Psoas muscle (tissue), 7 donors: ENCODE measurements at regions not wholly inside any gene's neighbourhood (a gene's known extent, or its start where the extent isn't known, plus 50 kb on each side); places are given as distances from the start of the nearest gene placed in this dataset.

Experiments used
- ATAC-seq, 4 donors: fragments of 200-7000 bp; cut with Tn5 transposase; one replicate each; pipeline ENCODE4 v1.9.1; 2020; ENCODE audit warnings: moderate library complexity in 3 of 4, mild to moderate bottlenecking in 2 of 4
- DNase-seq, 2 donors: peaks; one replicate each; pipeline ENCODE4 v3.0.0-alpha.2; 2020
- H3K27ac ChIP-seq: fragments of 200-600 bp; one replicate; pipeline ENCODE4 v1.8.0; 2022
- H3K27me3 ChIP-seq, 3 donors: fragments of 200-600 bp in 1 of 3; one replicate each; pipeline versions ENCODE4 v1.6.1 to v1.8.0; 2013 to 2022; ENCODE audit warnings: low read length in 2 of 3, mild to moderate bottlenecking in 2 of 3, moderate library complexity in 1 of 3; ENCODE audit not compliant: insufficient read depth in 3 of 3
- H3K36me3 ChIP-seq, 2 donors: fragments of 200-600 bp in 1 of 2; one replicate each; pipeline versions ENCODE4 v1.6.1 to v1.8.0; 2013 to 2022; ENCODE audit warnings: low read depth in 1 of 2, mild to moderate bottlenecking in 1 of 2, moderate library complexity in 1 of 2; ENCODE audit not compliant: insufficient read depth in 1 of 2
- H3K4me1 ChIP-seq: fragments of 200-600 bp; one replicate; pipeline ENCODE4 v1.8.0; 2022
- H3K4me3 ChIP-seq: fragments of 200-600 bp; one replicate; pipeline ENCODE4 v1.8.0; 2022; ENCODE audit warnings: mild to moderate bottlenecking
- H3K9me3 ChIP-seq: fragments of 200-600 bp; one replicate; pipeline ENCODE4 v1.8.0; 2022
- CTCF ChIP-seq: fragments of 200-600 bp; IDR thresholded peaks from one replicate; pipeline ENCODE4 v1.8.0; 2022; ENCODE audit warnings: antibody characterized with exemption
- whole genome bisulfite sequencing, 3 donors: extraction: QIAGEN DNeasy Blood & Tissue Kit; methylation state at CpG; one replicate each; pipeline versions ENCODE4 v1.1.6 to v1.1.7; 2013; 5-methylcytosine and 5-hydroxymethylcytosine counted together
- intact Hi-C, 2 donors: fragments of 100-400 bp; cut with DNase I; formaldehyde crosslinking; loops; one replicate each; pipeline versions ENCODE4 v1.11.0 to v1.14.2; 2022
- donor health status: healthy with polysubstance abuse.
- donor health status: DM: no; HTN: no; CAD: no; lungs with moderate emphysema.
- donor health status: Bipolar disorder and iron deficiency.
- donor health status: healthy.
- donor health status: DM: yes; HTN: yes; CAD: no.
- donor health status: DM: no; HTN: no; CAD: no.
- donor health status: DM: yes; HTN: yes; CAD: no.

DNA sequence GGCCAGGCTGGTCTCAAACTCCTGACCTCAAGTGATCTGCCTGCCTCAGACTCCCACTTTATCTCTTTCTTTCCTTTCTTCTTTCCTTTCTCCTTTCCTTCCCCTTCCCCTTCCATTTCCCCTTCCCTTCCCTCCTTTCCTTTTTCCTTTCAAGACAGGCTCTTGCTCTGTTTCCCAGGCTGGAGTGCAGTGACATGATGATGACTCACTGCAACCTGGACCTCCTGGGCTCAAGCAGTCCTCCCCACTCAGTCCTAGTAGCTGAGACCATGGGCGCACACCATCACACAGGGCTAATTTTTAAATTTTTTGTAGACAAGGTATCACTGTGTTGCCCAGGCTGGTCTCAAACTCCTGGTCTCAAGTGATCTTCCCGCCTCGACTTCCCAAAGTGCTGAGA lies 377.6 kb upstream of the ZFP64 start:
- ATAC-seq: no peak
- H3K4me3 ChIP-seq: no peak overlapping the region
- H3K27me3 ChIP-seq: no peaks in the 10 kb centered on the region
- 96 to 97% (median 97%) methylated on average over 3 of the region's 3 CpGs for WGBS, 3 donors
- intact Hi-C loops: no loop called here
- no peaks in the 10 kb centered on the region for H3K4me1 ChIP-seq
- no peaks in the 10 kb centered on the region for H3K36me3 ChIP-seq
- DNase-seq: no peak
- H3K27ac ChIP-seq: no peak overlapping the region
- no peaks in the 10 kb centered on the region for H3K9me3 ChIP-seq
- TF ChIP-seq CTCF: no peak

DNA sequence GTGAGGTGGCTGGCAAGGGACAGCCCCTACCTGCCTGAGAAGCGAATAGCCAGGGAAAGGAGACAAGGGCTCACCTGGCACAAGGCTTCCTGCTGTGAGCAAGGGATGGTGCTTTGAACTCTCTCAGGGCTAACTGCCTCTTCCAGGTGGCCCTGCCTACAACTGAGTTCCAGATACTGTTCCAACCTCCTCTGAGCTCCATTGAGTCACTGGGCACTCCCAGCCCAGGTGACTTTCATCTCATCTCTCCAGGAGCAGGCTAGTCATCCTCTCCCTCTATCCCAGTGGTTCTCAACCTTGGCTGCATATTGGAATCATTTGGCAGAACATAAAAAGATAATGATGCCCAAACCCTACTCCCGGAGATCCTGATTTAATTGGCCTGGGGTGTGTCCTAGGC lies 374.0 kb upstream of the ZFP64 start:
- Histone ChIP-seq H3K9me3 (no peaks in the 10 kb centered on the region), H3K27me3 (no peaks in the 10 kb centered on the region), H3K27ac (no peak overlapping the region), H3K36me3 (no peaks in the 10 kb centered on the region), H3K4me1 (no peaks in the 10 kb centered on the region), H3K4me3 (no peak overlapping the region)
- no peak for TF ChIP-seq CTCF
- intact Hi-C loops: no loop called here
- DNase-seq (no peak), ATAC-seq (no peak)
- WGBS, 3 donors: 86 to 89% (median 88%) methylated on average over 2 of the region's 2 CpGs

DNA sequence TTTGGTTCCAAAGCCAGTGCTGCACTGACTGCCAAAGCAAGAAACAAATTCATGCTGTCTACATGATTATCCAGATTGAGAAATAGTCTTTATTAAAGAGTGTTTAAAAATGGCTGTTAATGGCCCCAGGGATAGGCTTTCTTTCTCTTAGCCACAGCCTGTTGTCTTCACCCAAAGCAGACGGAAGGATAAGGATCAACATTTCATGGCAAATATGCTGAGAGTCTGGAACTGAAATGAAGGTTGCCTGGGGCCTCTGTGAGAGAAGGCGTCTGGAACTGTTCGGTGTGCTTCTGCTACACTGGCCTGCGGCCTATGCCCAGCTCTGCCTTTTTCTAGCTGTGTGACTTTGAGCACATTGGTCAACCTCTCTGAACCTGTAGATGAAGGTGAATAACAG lies 373.0 kb upstream of the ZFP64 start:
- Histone ChIP-seq H3K4me3 (no peak overlapping the region), H3K36me3 (no peaks in the 10 kb centered on the region), H3K27ac (no peak overlapping the region), H3K9me3 (no peaks in the 10 kb centered on the region), H3K4me1 (no peaks in the 10 kb centered on the region), H3K27me3 (no peaks in the 10 kb centered on the region)
- WGBS, 3 donors: 86 to 97% (median 92%) methylated on average over 4 of the region's 4 CpGs
- ATAC-seq: no peak
- intact Hi-C loops: no loop called here
- no peak for DNase-seq
- TF ChIP-seq CTCF: no peak

GRCh38 chr20:52552181-52552872 lies 360.7 kb upstream of the ZFP64 start:
- ATAC-seq: no peak
- no peak for TF ChIP-seq CTCF
- H3K27ac ChIP-seq: no peak overlapping the region
- 63 to 75% (median 69%) methylated on average over 12 of the region's 12 CpGs for WGBS, 3 donors
- intact Hi-C loops: no loop called here
- H3K4me3 ChIP-seq: no peak overlapping the region
- H3K27me3 ChIP-seq: no peaks in the 10 kb centered on the region
- H3K36me3 ChIP-seq: no peaks in the 10 kb centered on the region
- no peaks in the 10 kb centered on the region for H3K4me1 ChIP-seq
- DNase-seq: no peak
- H3K9me3 ChIP-seq: no peaks in the 10 kb centered on the region

DNA sequence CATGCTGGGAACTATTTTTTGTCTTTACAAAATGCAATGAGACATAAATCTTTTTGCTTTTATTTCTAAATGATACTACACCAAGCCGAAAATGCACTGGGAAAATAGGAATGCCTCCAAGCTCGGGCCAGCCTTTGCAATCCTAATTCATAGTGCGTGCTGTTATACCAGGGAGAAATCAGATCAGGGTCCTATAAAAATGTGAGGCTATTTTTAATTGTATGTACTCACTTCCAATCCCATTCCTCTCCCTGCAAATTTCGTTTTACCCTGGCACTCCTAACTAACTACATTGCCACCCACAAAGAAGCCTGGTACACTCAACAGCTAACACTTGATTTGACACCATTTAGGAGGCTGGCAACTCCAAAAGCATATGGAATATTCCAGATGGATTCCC lies 350.6 kb upstream of the ZFP64 start:
- Histone ChIP-seq H3K27ac (no peak overlapping the region), H3K4me1 (no peaks in the 10 kb centered on the region), H3K9me3 (no peaks in the 10 kb centered on the region), H3K36me3 (no peaks in the 10 kb centered on the region), H3K27me3 (no peaks in the 10 kb centered on the region), H3K4me3 (no peak overlapping the region)
- no peak for TF ChIP-seq CTCF
- ATAC-seq: no peak
- no peak for DNase-seq
- WGBS, 3 donors: 60 to 71% (median 65%) methylated on average over 4 of the region's 4 CpGs
- intact Hi-C loops: no loop called here
